ENCODE measurements at regions not wholly inside any gene's neighbourhood (a gene's known extent, or its start where the extent isn't known, plus 50 kb on each side); places are given as distances from the start of the nearest gene placed in this dataset.

DNA sequence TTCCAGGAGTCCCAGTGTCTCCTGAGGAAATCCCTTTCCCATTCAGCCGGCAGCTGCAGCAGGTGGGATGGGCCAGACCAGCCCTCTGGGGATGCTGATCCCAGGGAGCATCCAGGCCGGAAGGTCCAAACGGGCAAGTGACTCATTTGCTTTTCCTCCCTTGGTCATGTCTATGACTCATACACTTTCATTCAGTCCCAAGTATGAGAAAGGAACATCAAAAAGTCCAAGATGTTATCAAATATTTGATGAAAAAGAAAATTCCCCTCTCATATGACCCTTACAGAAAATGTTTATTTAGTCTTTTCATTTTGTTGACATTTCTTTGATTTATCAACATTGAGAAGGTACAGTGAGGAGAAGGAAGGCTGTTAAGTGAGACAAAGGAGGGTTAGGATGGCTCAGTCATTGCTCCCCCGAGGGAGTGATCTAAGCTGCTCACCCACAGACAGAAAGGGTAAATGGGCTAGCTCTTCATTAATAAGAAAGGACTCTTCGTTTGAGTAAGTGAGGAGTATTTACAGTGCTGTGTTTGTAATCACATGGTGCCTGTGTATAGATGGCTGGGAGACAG, 117.6 kb upstream of the ANKRD55 start:
- no peak for TF ChIP-seq CTCF (conservative IDR thresholded peaks at IDR 0.05)
- peak overlapping the region; percentile 13; the same call in 1 of the 2 replicates for H3K27ac ChIP-seq

- no peak for TF ChIP-seq CTCF (conservative IDR thresholded peaks at IDR 0.05)
- H3K27ac ChIP-seq = peak overlapping the region; percentile 13; the same call in 1 of the 2 replicates
These were observed 117.0 kb upstream of the ANKRD55 start for GRCh38 chr5:56350011-56350596.

DNA sequence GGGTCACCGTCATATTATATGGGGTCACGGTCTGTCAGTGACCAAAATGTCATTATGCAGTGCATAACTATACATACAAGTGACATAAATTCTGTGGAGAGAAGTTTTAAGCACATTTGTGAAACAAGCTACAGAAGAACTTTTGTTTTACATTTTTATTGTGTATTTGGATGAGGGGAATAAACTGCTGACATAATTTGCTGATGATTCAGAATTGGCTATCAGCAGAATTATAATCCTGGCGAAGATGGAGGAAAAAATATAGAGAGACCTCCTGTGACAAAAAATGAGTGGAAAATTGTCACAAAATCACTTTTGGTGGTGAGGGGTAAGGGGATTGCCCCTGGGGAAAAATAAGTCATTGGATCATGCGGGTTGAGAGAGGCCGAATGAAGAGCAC, 116.3 kb upstream of the ANKRD55 start:
- no peak for TF ChIP-seq CTCF (conservative IDR thresholded peaks at IDR 0.05)
- no peak overlapping the region for H3K27ac ChIP-seq

GRCh38 chr5:56346741-56347535, 113.8 kb upstream of the ANKRD55 start:
- no peak for TF ChIP-seq CTCF (conservative IDR thresholded peaks at IDR 0.05)
- H3K27ac ChIP-seq = no peak overlapping the region

DNA sequence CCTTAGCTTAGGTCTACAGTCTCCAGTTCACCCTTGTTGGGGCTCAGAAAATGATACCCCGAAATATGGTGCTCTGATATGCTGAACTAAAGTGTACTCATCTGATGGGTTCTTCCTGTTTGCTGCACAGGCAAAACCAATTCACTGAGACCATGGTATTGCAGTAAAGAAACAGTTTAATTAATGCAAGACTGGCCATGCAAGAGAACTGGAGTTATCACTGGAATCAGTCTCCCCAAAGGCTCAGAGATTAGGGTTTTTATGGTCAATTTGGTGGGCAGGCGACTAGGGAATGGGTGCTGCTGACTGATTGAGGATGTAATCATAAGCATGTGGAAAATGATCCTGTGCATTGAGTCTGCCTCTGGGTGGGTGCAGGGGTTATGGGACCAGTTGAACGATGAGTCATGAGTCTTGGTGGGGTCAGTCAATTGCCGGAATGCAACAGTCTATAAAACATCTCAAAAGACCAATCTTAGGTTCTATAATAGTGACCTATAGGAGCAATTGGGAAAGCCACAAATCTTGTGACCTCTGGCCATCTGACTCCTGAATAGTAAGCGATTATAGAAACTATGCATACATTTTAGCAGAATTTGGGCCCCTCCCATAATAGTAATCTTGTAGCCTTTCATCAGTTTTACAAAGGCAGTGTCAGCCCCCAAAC, 113.0 kb upstream of the ANKRD55 start:
- no peak for TF ChIP-seq CTCF (conservative IDR thresholded peaks at IDR 0.05)
- no peak overlapping the region for H3K27ac ChIP-seq

- no peak overlapping the region for H3K27ac ChIP-seq
- no peak for TF ChIP-seq CTCF (conservative IDR thresholded peaks at IDR 0.05)
These were observed 112.2 kb upstream of the ANKRD55 start for GRCh38 chr5:56345352-56345751.

- H3K27ac ChIP-seq = no peak overlapping the region
- TF ChIP-seq CTCF (conservative IDR thresholded peaks at IDR 0.05) = no peak
These were observed 111.5 kb upstream of the ANKRD55 start for GRCh38 chr5:56344594-56344993.
